Stimulated activated naive CD8-positive, alpha-beta T cell treated with anti-CD3 and anti-CD28 coated beads, Interleukin-15, Interleukin-2, amounts not matched to agents 100 ng/mL and 50 ng/mL, for 24 hours (primary cell): ENCODE measurements at regions not wholly inside any gene's neighbourhood (a gene's known extent, or its start where the extent isn't known, plus 50 kb on each side); places are given as distances from the start of the nearest gene placed in this dataset.
"Not testable (repeated sequence)": the region's sequence is repeated elsewhere in the genome, so short reads cannot be mapped to it uniquely, and the experiment has no call there.

ENCODE experiments used
- H3K27ac Mint-ChIP-seq: one replicate; pipeline ENCODE4 v1.8.0; 2021; ENCODE audit warnings: mild to moderate bottlenecking, mixed read lengths
- H3K27me3 Mint-ChIP-seq: one replicate; pipeline ENCODE4 v1.8.0; 2021; ENCODE audit warnings: mixed read lengths
- H3K36me3 Mint-ChIP-seq: one replicate; pipeline ENCODE4 v1.8.0; 2021; ENCODE audit warnings: low read depth, mixed read lengths
- H3K4me1 Mint-ChIP-seq: one replicate; pipeline ENCODE4 v1.8.0; 2021; ENCODE audit warnings: low read depth, mixed read lengths
- H3K4me3 Mint-ChIP-seq: one replicate; pipeline ENCODE4 v1.8.0; 2021; ENCODE audit warnings: mild to moderate bottlenecking, mixed read lengths
- H3K9me3 Mint-ChIP-seq: one replicate; pipeline ENCODE4 v1.8.0; 2021; ENCODE audit warnings: mixed read lengths

DNA sequence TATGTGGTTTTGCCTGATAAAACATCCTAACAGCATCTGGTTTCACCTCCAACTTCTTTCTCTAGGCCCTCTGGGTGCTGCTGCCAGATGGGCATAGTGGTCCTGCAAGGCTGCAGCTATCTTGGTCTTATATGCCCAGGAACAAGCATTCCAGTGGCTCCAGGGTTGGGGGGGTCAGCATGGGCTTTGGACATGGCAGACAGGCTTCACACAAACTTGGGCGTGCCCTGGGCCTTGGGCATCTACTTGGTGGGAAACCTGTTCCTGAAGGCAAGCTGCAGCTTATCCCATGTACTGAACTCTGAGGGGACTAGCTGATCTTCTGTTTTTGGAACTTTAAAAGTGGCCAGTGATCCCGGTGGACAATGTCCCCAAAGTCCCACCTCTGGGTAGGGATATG lies 54.9 kb upstream of the ZNF678 start:
- Mint-ChIP-seq H3K27me3 (peaks cover 6% of the 10 kb centered on the region), H3K9me3 (no peaks in the 10 kb centered on the region), H3K4me1 (no peaks in the 10 kb centered on the region), H3K27ac (no peak overlapping the region), H3K36me3 (no peaks in the 10 kb centered on the region), H3K4me3 (no peak overlapping the region)

DNA sequence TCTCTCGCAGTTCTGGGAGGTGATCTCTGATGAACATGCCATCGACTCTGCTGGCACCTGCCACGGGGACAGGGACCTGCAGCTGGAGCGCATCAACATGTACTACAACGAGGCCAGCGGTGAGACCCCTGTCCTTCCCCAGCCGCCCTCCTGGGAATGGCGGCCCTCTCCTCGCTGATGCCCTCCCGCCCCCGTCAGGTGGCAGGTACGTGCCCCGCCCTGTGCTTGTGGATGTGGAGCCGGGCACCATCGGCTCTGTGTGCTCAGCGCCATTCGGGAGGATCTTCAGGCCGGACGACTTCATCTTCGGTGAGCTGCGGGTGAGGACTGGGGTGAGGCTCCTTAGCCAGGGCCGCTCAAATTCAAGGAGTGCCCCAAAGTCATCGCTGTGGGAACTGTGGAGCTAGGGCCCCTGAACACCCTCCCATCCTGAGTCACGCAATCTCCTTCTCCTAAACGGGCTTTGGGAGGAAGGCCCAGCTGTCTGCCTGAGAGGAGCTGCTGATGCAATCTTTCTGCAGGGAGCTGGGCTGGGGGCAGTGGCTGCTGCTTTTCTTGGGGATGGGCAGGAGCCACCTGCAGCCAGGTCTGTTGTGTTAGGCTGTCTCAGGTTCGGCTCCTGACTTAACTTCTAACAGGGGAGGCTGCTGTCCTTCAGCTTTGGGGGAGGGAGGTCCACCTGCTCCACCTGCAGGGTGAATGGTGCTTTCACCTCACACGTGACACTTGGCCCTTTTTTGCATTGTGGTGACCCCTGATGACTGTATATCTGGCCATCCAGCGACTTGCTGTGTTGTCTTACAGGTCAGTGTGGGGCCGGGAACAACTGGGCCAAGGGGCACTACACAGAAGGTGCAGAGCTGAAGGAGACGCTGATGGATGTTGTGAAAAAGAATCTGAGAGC lies 56.6 kb upstream of the ZNF678 start:
- not testable (repeated sequence) for H3K27me3 Mint-ChIP-seq, H3K36me3 Mint-ChIP-seq

DNA sequence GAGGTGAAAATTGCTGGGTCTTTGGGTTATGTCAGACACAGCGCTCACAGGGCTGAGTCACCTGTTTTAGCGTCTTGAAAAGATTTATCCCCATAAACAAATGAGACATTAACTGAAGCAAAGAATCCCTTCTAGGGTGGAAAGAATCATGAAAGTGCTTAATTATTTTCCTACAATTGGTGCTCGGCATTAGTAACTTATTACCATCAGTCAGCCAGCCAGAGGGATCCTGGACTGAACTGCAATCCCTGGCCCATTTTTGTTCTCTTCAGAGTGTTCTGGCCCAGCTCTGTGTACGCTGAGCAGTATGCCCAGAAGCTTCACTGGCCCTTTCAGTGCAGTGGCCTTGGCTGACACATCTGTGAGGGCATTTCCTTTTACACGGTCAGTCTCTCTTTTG lies 67.3 kb upstream of the ZNF678 start:
- not testable (repeated sequence) for H3K4me1 Mint-ChIP-seq, H3K27me3 Mint-ChIP-seq, H3K36me3 Mint-ChIP-seq, H3K4me3 Mint-ChIP-seq, H3K27ac Mint-ChIP-seq, H3K9me3 Mint-ChIP-seq

More for the DNA sequence above, 56.6 kb upstream of the ZNF678 start:
- H3K4me1 Mint-ChIP-seq, H3K9me3 Mint-ChIP-seq, H3K27ac Mint-ChIP-seq, H3K4me3 Mint-ChIP-seq: not testable (repeated sequence)

DNA sequence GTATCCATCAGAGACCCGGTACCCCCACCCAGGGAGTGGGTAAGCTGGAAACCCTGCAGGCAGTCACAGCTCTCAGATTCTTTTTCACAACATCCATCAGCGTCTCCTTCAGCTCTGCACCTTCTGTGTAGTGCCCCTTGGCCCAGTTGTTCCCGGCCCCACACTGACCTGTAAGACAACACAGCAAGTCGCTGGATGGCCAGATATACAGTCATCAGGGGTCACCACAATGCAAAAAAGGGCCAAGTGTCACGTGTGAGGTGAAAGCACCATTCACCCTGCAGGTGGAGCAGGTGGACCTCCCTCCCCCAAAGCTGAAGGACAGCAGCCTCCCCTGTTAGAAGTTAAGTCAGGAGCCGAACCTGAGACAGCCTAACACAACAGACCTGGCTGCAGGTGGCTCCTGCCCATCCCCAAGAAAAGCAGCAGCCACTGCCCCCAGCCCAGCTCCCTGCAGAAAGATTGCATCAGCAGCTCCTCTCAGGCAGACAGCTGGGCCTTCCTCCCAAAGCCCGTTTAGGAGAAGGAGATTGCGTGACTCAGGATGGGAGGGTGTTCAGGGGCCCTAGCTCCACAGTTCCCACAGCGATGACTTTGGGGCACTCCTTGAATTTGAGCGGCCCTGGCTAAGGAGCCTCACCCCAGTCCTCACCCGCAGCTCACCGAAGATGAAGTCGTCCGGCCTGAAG lies 69.3 kb upstream of the ZNF678 start:
- H3K27ac Mint-ChIP-seq, H3K36me3 Mint-ChIP-seq, H3K9me3 Mint-ChIP-seq, H3K4me3 Mint-ChIP-seq, H3K4me1 Mint-ChIP-seq, H3K27me3 Mint-ChIP-seq: not testable (repeated sequence)

DNA sequence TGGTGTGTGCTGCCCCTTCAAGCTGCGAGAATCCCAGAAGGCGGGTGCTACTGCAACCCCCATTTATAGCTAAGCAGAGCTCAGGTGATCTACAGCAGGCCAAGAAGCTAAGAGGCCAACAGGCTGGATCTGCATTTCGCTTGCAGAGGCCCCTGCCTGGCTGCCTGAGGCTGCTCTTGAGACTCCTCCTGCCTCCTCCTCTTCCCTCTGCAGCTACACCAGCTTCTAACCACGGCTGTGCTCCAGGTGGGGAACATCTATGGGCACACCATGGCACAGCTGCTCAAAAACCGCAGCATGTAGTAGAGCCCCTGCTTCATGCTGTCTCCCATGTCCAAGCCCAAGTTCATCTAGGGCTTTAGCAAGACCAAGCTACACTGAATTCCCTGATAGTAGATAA lies 72.9 kb upstream of the ZNF678 start:
- Mint-ChIP-seq H3K27ac (no peak overlapping the region), H3K4me3 (no peak overlapping the region), H3K4me1 (no peaks in the 10 kb centered on the region), H3K27me3 (no peaks in the 10 kb centered on the region), H3K9me3 (no peaks in the 10 kb centered on the region), H3K36me3 (no peaks in the 10 kb centered on the region)

DNA sequence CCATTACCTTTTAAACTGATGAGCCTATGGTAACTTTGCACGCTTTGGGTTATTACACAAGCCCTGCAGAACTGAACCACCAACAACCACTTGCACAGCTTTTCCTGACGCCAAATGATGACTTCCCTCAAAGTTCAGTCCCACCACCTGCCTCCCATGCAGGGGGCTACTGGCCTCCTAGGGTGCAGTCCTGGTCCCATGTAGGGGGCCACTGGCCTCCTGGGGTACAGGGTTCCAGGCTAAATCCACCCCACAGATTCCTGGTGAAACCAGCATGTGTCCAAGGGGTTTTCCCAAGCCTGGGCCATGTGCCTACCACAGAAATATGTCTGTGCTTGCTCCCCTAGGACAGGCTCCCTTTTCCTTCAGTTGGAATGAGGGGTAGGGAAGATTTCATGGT lies 73.4 kb upstream of the ZNF678 start:
- Mint-ChIP-seq H3K27ac (no peak overlapping the region), H3K4me3 (no peak overlapping the region), H3K36me3 (no peaks in the 10 kb centered on the region), H3K27me3 (no peaks in the 10 kb centered on the region), H3K9me3 (no peaks in the 10 kb centered on the region), H3K4me1 (no peaks in the 10 kb centered on the region)

DNA sequence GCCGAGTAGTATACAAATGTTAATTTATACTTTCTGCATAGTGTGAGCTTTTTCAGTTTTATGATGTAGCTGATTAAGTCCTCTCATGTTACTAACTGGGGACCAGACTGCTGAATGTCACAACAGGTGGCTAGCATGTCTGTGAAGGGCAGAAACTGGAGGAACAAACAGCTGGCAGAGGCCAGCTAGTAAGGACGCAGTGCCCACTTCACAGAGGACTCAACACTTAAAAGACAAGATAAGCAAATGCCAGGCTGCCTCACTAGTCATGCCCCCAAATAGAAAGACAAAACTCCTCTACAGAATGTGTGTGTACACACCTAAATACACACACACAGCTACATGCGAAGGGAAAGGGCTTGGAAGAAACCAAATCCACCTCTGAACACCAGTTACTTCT lies 73.8 kb upstream of the ZNF678 start:
- H3K27ac Mint-ChIP-seq = no peak overlapping the region
- H3K4me1 Mint-ChIP-seq = no peaks in the 10 kb centered on the region
- H3K36me3 Mint-ChIP-seq = no peaks in the 10 kb centered on the region
- no peaks in the 10 kb centered on the region for H3K27me3 Mint-ChIP-seq
- no peak overlapping the region for H3K4me3 Mint-ChIP-seq
- H3K9me3 Mint-ChIP-seq = no peaks in the 10 kb centered on the region

DNA sequence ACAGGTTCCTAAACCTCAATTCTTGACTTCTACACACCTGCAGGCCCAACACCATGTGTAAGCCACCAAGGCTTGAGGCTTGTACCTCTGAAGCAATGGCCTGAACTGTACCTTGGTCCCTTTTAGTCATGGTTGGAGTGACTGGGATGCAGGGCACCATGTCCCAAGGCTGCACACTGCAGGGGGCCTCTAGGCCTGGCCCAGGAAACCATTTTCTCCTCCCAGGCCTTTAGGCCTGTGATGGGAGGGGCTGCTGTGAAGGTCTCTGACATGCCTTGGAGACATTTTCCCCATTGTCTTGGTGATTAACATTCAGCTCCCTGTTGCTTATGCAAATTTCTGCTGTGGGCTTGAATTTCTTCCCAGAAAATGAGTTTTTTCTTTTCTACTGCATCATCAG lies 75.8 kb upstream of the ZNF678 start:
- Mint-ChIP-seq H3K36me3 (no peaks in the 10 kb centered on the region), H3K9me3 (no peaks in the 10 kb centered on the region), H3K27me3 (no peaks in the 10 kb centered on the region), H3K4me1 (no peaks in the 10 kb centered on the region), H3K27ac (no peak overlapping the region), H3K4me3 (no peak overlapping the region)

DNA sequence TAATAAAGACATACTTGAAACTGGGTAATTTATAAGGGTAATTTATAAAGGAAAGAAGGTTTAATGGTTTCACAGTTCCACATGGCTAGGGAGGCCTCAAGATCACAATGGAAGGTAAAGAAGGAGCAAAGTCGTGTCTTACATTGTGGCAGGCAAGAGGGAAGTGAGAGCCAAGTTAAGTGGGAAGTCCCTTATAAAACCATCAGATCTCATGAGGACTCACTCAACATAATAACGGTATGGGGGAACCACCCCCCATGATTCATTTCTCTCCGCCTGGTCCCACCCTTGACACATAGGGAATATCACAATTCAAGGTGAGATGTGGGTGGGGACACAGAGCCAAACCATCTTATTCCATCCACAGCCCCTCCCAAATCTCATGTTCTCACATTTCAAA lies 76.8 kb upstream of the ZNF678 start:
- Mint-ChIP-seq H3K27ac (no peak overlapping the region), H3K9me3 (no peaks in the 10 kb centered on the region), H3K4me3 (no peak overlapping the region), H3K27me3 (peaks cover 6% of the 10 kb centered on the region), H3K36me3 (no peaks in the 10 kb centered on the region), H3K4me1 (no peaks in the 10 kb centered on the region)

DNA sequence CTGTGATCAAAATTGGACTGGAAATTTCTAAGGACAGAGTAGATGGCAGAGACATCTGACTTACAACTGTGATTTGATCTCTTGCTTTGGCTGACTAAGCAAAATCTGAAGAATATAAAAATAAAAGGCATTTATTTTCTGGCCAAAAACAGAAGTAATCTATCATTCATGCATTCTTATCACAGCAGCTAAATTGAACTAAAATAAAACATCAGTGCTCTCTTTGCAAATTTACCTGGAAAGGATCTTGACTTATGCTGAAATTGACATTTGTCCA lies 81.4 kb upstream of the ZNF678 start:
- Mint-ChIP-seq H3K27ac (no peak overlapping the region), H3K9me3 (no peaks in the 10 kb centered on the region), H3K4me1 (no peaks in the 10 kb centered on the region), H3K36me3 (no peaks in the 10 kb centered on the region), H3K4me3 (no peak overlapping the region), H3K27me3 (peaks cover 41% of the 10 kb centered on the region)

DNA sequence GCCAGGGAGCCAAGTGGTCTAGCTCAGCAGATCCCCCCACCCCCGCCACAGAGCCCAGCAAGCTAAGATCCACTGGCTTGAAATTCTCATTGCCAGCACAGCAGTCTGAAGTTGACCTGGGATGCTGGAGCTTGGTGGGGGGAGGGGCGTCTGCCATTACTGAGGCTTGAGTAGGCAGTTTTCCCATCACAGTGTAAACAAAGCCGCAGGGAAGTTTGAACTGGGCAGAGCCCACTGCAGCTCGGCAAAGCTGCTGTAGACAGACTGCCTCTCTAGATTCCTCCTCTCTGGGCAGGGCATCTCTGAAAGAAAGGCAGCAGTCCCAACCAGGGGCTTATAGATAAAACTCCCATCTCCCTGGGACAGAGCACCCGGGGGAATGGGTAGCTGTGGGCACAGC lies 89.3 kb upstream of the ZNF678 start:
- not testable (repeated sequence) for H3K27ac Mint-ChIP-seq, H3K9me3 Mint-ChIP-seq
- H3K27me3 Mint-ChIP-seq = peaks cover 51% of the 10 kb centered on the region

DNA sequence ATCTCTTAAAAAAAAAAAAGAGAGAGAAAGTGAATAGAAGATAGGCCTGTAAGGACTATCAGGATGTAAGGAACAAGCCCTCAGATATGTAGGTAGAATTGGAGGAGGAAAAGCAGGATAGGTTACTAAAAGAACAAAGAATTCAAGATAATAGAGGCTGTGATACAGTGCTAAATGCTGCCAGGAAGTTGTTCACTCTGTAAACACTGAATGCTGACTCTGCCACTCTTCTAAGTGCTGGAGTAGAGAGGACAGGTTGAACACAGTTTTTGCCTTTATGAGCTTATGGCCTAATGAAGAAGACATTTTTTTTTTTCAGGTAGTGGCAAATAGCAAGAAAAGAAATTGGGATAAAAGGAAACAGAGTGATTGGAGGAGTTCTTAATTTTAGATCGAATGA lies 90.6 kb upstream of the ZNF678 start:
- no peaks in the 10 kb centered on the region for H3K4me1 Mint-ChIP-seq
- H3K4me3 Mint-ChIP-seq = no peak overlapping the region
- no peak overlapping the region for H3K27ac Mint-ChIP-seq
- H3K36me3 Mint-ChIP-seq = no peaks in the 10 kb centered on the region
- H3K27me3 Mint-ChIP-seq = peaks cover 38% of the 10 kb centered on the region
- peaks cover 5% of the 10 kb centered on the region for H3K9me3 Mint-ChIP-seq

More for the DNA sequence above, 89.3 kb upstream of the ZNF678 start:
- H3K4me1 Mint-ChIP-seq, H3K4me3 Mint-ChIP-seq, H3K36me3 Mint-ChIP-seq: not testable (repeated sequence)

DNA sequence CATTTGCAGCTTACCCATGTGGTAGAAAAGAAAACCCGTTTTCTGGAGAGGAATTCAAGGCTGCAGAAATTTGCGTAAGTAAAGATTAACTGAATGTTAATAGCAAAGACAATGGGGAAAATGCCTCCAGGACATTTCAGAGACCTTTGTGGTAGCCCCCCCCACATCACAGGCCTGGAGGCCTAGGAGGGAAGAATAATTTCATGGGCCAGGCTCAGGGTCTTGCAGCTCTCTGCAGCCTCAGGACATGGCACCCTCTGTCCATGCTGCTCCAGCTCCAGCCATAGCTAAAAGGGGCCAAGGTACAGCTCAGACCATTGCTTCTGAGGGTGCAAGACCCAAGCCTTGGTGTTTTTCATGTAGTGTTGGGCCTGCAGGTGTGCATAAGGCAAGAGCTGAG lies 92.7 kb upstream of the ZNF678 start:
- peaks cover 17% of the 10 kb centered on the region for H3K27me3 Mint-ChIP-seq
- H3K27ac Mint-ChIP-seq = no peak overlapping the region

DNA sequence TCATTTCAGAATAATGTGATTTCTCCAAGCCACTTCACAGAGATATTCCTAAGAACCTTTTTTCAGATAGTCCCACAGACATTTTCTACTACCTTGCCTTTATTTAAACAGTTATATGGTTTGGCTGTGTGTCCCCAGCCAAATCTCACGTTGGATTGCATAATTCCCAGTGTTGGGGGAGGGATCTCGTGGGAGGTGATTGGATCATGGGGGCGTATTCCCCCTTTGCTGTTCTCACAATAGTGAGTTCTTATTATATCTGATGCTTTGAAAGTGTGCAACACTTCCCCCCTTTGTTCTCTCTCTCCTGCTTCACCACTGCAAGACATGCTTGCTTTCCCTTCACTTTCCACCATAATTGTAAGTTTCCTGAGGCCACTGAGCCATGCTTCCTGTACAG lies 93.6 kb upstream of the ZNF678 start:
- H3K4me1 Mint-ChIP-seq = no peaks in the 10 kb centered on the region
- no peak overlapping the region for H3K27ac Mint-ChIP-seq
- no peaks in the 10 kb centered on the region for H3K36me3 Mint-ChIP-seq
- H3K27me3 Mint-ChIP-seq = peaks cover 7% of the 10 kb centered on the region
- H3K4me3 Mint-ChIP-seq = no peak overlapping the region
- peaks cover 5% of the 10 kb centered on the region for H3K9me3 Mint-ChIP-seq

More for the DNA sequence above, 92.7 kb upstream of the ZNF678 start:
- peaks cover 5% of the 10 kb centered on the region for H3K9me3 Mint-ChIP-seq
- no peak overlapping the region for H3K4me3 Mint-ChIP-seq
- H3K4me1 Mint-ChIP-seq = no peaks in the 10 kb centered on the region
- no peaks in the 10 kb centered on the region for H3K36me3 Mint-ChIP-seq

DNA sequence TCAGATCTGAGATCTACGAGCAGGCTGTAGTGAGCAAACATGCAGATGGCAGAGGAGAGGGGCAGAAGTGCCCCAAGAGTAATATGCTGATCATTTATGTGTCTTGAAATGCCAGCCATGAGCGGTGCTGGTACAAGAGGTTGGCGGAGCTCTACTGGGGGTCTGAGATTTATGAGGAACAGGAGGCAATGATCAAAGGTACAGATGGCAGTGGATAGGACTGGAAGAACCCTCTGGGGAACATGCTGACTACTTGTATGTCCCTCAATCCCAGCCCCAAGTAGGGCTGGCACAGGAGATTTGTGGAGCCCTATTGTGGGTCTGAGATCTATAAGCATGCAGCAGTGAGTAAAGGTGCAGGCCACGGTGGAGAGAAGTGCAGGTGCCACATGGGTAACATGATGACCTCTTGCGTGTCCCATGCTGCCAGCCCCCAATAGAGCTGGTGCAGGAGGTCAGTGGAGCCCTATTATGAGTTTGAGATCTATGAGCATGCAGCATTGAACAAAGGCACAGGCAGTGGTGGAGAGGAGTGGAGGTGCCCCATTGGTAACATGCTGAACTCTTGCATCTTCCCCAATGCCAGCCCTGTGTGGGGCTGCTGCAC lies 97.2 kb upstream of the ZNF678 start:
- H3K36me3 Mint-ChIP-seq = no peaks in the 10 kb centered on the region
- H3K27me3 Mint-ChIP-seq = peaks cover 5% of the 10 kb centered on the region
- H3K27ac Mint-ChIP-seq = no peak overlapping the region
- H3K4me1 Mint-ChIP-seq = no peaks in the 10 kb centered on the region
- peaks cover 5% of the 10 kb centered on the region for H3K9me3 Mint-ChIP-seq
- H3K4me3 Mint-ChIP-seq = no peak overlapping the region
